GM18951 (cell line): ENCODE measurements at regions not wholly inside any gene's neighbourhood (a gene's known extent, or its start where the extent isn't known, plus 50 kb on each side); places are given as distances from the start of the nearest gene placed in this dataset.

Source experiments
- POLR2A ChIP-seq: IDR thresholded peaks from 4 replicates; pipeline ENCODE4 v1.6.1; 2011; ENCODE audit warnings: mild to moderate bottlenecking; ENCODE audit not compliant: insufficient read length, insufficient read depth; ENCODE audit errors: extremely low read depth
- in situ Hi-C: fragments of 300-500 bp; cut with MboI; formaldehyde crosslinking; loops from one replicate; pipeline ENCODE4 v1.12.0; 2022; ENCODE audit warnings: low sequenced_read_pairs, mixed read lengths, inconsistent platforms; ENCODE audit not compliant: unreplicated experiment

DNA sequence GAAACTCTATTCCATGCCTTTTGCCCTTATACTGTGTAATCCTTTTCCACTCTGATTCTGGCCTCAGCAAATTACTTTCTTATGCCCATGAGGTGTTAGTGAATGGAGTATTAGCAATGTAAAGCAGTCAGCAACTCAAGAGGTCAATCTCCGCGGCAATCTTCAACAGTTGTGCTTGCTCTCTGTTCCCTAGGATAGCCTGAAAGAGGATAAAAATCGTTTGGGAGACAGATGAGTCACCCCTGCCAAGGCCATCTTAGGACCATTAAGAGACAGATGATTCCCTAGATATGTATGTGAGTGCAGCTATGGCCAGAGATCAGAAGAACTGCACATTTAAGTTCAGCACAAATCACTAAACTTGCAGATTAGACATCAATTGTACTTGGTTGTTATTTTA lies 1145.8 kb downstream of the GALC start:
- in situ Hi-C loops: no loop called here
- no peak for TF ChIP-seq POLR2A

DNA sequence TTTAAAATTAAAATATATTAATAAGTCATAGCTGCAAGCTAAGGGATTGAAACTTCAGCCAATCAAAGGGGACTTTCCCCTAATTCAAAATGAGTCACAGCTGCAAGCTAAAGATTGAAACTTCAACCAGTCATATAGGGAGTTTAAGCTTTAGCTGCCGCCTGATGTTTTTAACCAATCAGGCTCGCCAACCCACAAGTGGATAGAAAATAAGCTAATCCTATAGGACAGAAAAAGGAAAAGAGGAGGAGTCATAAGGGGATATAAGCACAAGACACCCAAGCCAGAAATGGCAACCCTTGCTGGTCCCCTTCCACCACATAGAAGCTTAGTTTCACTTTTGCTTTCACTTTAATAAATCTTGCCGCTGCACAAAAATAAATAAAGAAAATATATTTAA lies 1154.6 kb downstream of the GALC start:
- TF ChIP-seq POLR2A: no peak
- in situ Hi-C loops: no loop called here

- in situ Hi-C loops: no loop called here
- TF ChIP-seq POLR2A: no peak
These were observed 1166.3 kb downstream of the GALC start for GRCh38 chr14:86826661-86827060.

DNA sequence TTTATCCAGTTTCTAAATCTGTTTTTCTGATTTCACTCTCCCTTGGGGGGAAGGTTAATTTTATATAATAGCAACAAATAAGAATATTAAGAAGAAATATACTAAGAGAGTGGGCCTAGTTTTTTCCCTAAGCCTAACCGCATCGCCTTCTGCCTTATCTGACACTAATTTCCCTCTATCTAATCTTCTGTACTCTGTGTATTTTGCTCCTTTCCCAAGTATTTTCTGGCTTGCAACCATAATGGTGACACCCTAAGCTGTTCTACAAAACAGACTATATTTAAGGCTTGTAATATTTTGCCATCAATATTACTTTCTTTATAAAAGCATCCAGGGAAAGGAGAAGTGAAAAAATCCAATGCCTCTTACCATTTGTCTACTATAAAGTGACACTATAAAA lies 1168.8 kb downstream of the GALC start:
- TF ChIP-seq POLR2A: no peak
- in situ Hi-C loops: no loop called here

DNA sequence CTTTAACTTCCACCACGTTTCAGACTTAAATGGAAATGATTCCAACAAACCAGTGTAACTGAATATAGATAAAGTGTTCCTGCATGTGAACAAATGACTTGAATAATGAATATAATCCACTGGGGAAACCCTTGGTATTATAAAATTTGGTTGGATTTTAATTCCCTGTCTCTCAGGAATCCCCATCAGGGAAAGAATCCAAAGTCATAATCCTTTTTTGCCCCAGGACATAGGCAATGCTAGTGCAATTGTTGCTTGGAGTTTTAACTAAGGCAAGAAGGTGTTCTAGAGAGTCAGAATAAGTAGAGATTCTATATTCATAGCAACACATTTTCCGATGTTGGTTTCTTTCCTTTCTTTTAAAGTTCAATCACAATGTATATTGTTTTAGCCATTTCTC lies 1169.4 kb downstream of the GALC start:
- no peak for TF ChIP-seq POLR2A
- in situ Hi-C loops: no loop called here

DNA sequence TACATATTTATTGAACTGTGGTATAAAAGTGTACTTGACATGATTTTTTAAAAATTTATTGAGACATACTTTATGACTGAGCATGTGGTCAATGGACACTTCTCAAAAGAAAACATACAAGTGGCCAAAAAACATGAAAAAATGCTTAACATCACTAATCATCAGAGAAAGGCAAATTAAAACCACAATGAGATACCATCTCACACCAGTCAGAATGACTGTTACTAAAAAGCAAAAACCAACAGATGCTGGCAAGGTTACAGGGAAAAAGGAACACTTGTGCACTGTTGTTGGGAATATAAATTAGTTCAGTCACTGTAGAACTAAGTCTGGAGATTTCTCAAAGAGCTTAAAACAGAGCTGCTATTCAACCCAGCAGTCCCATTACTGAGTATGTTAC lies 1177.6 kb downstream of the GALC start:
- no peak for TF ChIP-seq POLR2A
- in situ Hi-C loops: no loop called here

DNA sequence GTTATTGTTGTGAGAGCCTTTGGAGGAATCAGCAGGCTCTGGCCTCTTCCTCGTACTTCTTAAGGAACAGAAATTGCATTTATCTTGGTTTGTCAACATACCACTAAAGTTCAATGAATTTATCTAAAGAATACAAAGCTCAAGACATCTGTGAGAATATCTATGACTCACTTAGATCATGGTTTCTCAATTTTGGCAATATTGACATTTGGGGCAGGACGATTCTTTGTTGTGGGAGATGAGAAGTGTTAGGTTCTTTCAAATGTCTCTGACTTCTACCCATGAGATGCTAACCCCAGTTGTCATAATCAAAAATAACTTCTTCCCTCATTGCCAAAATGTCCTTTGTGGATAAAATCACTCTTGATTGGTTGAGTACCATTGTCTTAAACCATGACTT lies 1190.3 kb downstream of the GALC start:
- in situ Hi-C loops: no loop called here
- no peak for TF ChIP-seq POLR2A

- in situ Hi-C loops: no loop called here
- TF ChIP-seq POLR2A: no peak
These were observed 1193.7 kb downstream of the GALC start for GRCh38 chr14:86799244-86799647.

DNA sequence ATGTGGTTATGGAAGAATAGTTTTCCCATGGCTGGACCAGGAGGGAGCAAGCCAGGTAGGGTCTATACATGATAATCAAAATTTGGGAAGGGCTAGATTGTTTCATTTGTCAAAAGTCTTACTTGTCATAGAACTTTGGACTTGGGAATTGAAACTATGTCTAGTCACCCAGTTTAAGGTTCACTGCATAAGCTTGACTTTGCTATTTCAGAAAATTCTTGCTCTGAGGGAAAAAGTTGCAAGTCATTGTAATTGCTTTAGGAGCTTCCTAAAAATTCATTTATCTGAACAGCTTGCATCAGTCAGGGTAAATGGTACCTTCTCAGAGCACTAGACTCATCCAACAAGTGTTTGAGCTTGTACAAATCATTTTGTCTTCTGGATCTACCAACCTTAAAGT lies 1194.7 kb downstream of the GALC start:
- no peak for TF ChIP-seq POLR2A
- in situ Hi-C loops: no loop called here

DNA sequence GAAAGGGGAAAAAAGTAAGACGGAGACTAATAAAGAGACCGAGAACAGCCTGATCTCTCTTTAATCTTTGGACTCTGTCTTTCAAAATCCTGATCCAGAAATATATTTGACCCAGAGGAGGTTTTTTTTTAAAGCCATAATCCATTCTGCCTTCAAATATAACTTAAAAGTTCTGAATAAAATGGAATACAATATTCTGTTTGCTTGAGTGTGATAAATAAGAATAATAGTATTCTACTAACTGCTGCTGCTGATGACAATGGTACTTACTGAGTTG lies 1196.0 kb downstream of the GALC start:
- in situ Hi-C loops: no loop called here
- no peak for TF ChIP-seq POLR2A

DNA sequence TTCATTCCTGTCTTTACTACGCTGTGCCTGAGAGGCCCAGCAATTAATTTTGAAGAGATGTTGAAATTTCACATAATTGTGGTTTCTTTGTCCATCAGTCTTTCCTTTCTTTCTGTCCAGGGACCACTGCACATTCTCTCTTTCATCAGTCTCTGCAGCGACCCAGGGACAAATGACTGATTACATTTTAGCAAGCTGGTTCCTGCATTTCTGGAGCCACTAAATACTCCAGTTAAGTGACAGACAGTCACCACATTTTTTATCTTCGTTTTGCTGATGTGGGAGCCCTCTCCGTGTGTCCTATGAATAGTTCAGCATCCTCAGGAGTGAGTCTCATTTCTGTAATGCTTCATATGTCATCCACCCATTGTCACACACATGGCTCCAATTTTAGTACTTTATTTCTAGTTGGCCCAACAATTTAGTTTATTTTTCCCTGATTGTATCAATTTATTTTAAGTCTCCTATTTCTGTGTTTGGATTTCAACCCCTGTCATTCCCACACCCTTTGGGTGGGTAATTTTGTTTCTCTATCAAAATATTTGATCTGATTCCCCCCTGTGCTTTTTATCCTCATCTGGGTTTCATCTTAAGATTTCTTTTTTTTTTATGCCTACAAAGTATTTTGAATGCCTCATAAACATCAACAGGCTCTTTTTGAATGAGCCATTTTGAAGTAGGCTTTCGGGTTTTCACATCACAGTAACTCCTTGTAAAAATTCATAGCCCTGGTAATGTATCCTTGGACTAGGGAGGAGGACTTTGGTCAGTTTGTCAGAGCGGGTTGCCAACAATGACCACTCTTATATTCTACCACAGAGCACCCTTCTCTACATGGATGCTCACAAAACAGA lies 1196.5 kb downstream of the GALC start:
- in situ Hi-C loops: no loop called here
- no peak for TF ChIP-seq POLR2A

DNA sequence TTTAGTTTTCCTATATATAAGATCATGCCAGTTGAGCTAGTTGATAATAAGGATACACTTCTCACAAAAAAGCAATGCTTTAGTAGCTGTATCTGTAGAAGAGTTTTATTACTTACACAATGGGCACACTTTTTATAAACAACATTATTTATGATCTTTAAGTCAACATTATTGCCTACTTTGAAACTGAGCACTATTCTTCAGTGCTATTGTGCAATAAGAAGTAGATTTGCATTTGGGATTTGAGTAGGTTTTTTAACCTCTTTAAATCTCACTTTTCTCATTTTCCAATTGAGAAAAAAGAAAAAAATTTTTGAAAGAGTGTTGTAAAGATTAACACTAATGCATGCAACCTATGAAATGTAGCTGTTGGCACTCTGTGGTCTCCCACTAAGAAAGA lies 1198.3 kb downstream of the GALC start:
- in situ Hi-C loops: no loop called here
- no peak for TF ChIP-seq POLR2A

- TF ChIP-seq POLR2A: no peak
- in situ Hi-C loops: no loop called here
These were observed 1202.3 kb downstream of the GALC start for GRCh38 chr14:86790408-86791364.

DNA sequence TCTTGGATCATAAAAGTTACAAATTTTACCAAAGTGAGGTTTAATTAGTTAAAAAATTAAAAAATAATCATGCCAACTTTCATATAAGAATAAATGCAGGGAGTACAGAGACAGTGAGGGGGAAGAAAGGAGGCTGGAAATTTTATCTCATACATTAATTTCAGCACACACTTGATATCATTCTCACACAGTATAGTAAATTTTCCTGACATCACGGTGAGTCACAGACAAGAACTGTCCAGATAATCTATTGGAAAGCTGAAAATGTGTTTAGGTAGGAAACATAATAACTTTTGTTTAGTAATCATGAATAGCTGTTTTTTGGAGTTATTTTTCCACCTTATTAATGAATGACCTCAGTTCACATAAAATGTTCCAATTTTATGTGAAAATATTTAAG lies 1204.8 kb downstream of the GALC start:
- in situ Hi-C loops: no loop called here
- no peak for TF ChIP-seq POLR2A
